ENCODE measurements at regions not wholly inside any gene's neighbourhood (a gene's known extent, or its start where the extent isn't known, plus 50 kb on each side); places are given as distances from the start of the nearest gene placed in this dataset.

- Histone ChIP-seq H3K4me1 (no peaks in the 10 kb centered on the region), H3K27me3 (no peaks in the 10 kb centered on the region), H3K9me3 (no peaks in the 10 kb centered on the region), H3K36me3 (no peaks in the 10 kb centered on the region), H3K27ac (no peak overlapping the region), H3K4me3 (no peak overlapping the region)
- DNase-seq (ENCODE audit: low spot score), result no peak
- no peak for TF ChIP-seq CTCF (IDR thresholded peaks at IDR 0.05)
Measured at GRCh38 chr20:52259295-52259694, 67.7 kb upstream of the ZFP64 start.

- no peaks in the 10 kb centered on the region for H3K36me3 ChIP-seq
- H3K9me3 ChIP-seq, result no peaks in the 10 kb centered on the region
- H3K4me1 ChIP-seq, result no peaks in the 10 kb centered on the region
- no peak for TF ChIP-seq CTCF (IDR thresholded peaks at IDR 0.05)
- DNase-seq (ENCODE audit: low spot score), result no peak
- no peak overlapping the region for H3K4me3 ChIP-seq
- H3K27ac ChIP-seq, result no peak overlapping the region
- no peaks in the 10 kb centered on the region for H3K27me3 ChIP-seq
Measured at GRCh38 chr20:52256454-52256853, 64.9 kb upstream of the ZFP64 start.

GRCh38 chr20:52252664-52253063 lies 61.1 kb upstream of the ZFP64 start:
- Histone ChIP-seq H3K9me3 (no peaks in the 10 kb centered on the region), H3K27me3 (no peaks in the 10 kb centered on the region), H3K36me3 (no peaks in the 10 kb centered on the region), H3K27ac (no peak overlapping the region), H3K4me3 (no peak overlapping the region), H3K4me1 (no peaks in the 10 kb centered on the region)
- TF ChIP-seq CTCF (IDR thresholded peaks at IDR 0.05), result no peak
- DNase-seq (ENCODE audit: low spot score), result no peak

GRCh38 chr20:52251827-52252226 lies 60.2 kb upstream of the ZFP64 start:
- TF ChIP-seq CTCF (IDR thresholded peaks at IDR 0.05), result no peak
- Histone ChIP-seq H3K36me3 (no peaks in the 10 kb centered on the region), H3K27ac (no peak overlapping the region), H3K27me3 (no peaks in the 10 kb centered on the region), H3K9me3 (no peaks in the 10 kb centered on the region), H3K4me1 (no peaks in the 10 kb centered on the region), H3K4me3 (no peak overlapping the region)
- no peak for DNase-seq (ENCODE audit: low spot score)

- no peak overlapping the region for H3K27ac ChIP-seq
- no peaks in the 10 kb centered on the region for H3K27me3 ChIP-seq
- no peaks in the 10 kb centered on the region for H3K36me3 ChIP-seq
- TF ChIP-seq CTCF (IDR thresholded peaks at IDR 0.05), result no peak
- no peaks in the 10 kb centered on the region for H3K4me1 ChIP-seq
- DNase-seq (ENCODE audit: low spot score), result no peak
- no peaks in the 10 kb centered on the region for H3K9me3 ChIP-seq
- no peak overlapping the region for H3K4me3 ChIP-seq
Measured at GRCh38 chr20:52251136-52251700, 59.6 kb upstream of the ZFP64 start.

GRCh38 chr20:52247548-52247947 lies 56.0 kb upstream of the ZFP64 start:
- H3K9me3 ChIP-seq, result no peaks in the 10 kb centered on the region
- no peak for DNase-seq (ENCODE audit: low spot score)
- H3K27me3 ChIP-seq, result no peaks in the 10 kb centered on the region
- no peak overlapping the region for H3K4me3 ChIP-seq
- H3K36me3 ChIP-seq, result no peaks in the 10 kb centered on the region
- TF ChIP-seq CTCF (IDR thresholded peaks at IDR 0.05), result no peak
- no peak overlapping the region for H3K27ac ChIP-seq
- no peaks in the 10 kb centered on the region for H3K4me1 ChIP-seq
